Kidney (tissue), 13 donors: ENCODE measurements at regions not wholly inside any gene's neighbourhood (a gene's known extent, or its start where the extent isn't known, plus 50 kb on each side); places are given as distances from the start of the nearest gene placed in this dataset.

Experiments
- DNase-seq, 5 donors: peaks; one replicate each; pipeline ENCODE4 v3.0.0-alpha.2; 2013 to 2020
- FAIRE-seq: peaks from 2 replicates; lab custom pipeline; 2012; peaks lifted over from hg19 to GRCh38; lab: Jason Lieb, UNC
- H3K27ac ChIP-seq, 2 donors: one replicate each; pipeline ENCODE4 v1.7.0; 2013; ENCODE audit warnings: low read depth in 2 of 2, low read length in 2 of 2, inconsistent platforms in 1 of 2
- H3K27me3 ChIP-seq: one replicate; pipeline ENCODE4 v1.7.1; 2013; ENCODE audit warnings: low read length, inconsistent platforms; ENCODE audit not compliant: control insufficient read depth, insufficient read depth
- H3K36me3 ChIP-seq, 3 donors: one replicate each; pipeline versions ENCODE4 v1.7.0 to v1.7.1; 2013; ENCODE audit warnings: low read length in 3 of 3, control low read depth in 1 of 3, inconsistent platforms in 1 of 3; ENCODE audit not compliant: insufficient read depth in 3 of 3, control insufficient read depth in 2 of 3
- H3K4me1 ChIP-seq, 3 donors: one replicate each; pipeline versions ENCODE4 v1.7.0 to v1.7.1; 2013; ENCODE audit warnings: low read length in 3 of 3, inconsistent platforms in 1 of 3, low read depth in 1 of 3; ENCODE audit not compliant: control insufficient read depth in 2 of 3, insufficient read depth in 2 of 3
- H3K4me3 ChIP-seq, 3 donors: one replicate each; pipeline versions ENCODE4 v1.7.0 to v1.8.1; 2013; ENCODE audit warnings: low read length in 3 of 3, control low read depth in 1 of 3, inconsistent platforms in 1 of 3
- H3K9ac ChIP-seq, 3 donors: one replicate each; pipeline versions ENCODE4 v1.7.0 to v1.7.1; 2013; ENCODE audit warnings: low read length in 3 of 3, control low read depth in 1 of 3, inconsistent platforms in 1 of 3
- H3K9me3 ChIP-seq, 3 donors: one replicate each; pipeline versions ENCODE4 v1.7.0 to v1.7.1; 2013; ENCODE audit warnings: low read length in 3 of 3, control low read depth in 1 of 3, inconsistent platforms in 1 of 3; ENCODE audit not compliant: control insufficient read depth in 2 of 3, insufficient read depth in 1 of 3
- intact Hi-C: fragments of 100-400 bp; cut with DNase I; formaldehyde crosslinking; loops from one replicate; pipeline ENCODE4 v1.11.1; 2022
- TF ChIP-seq, protein P1 (sequence below): IDR thresholded peaks from 3 replicates; pipeline ENCODE4 v1.5.1; 2012; ENCODE audit warnings: mild to moderate bottlenecking, moderate library complexity, borderline replicate concordance; ENCODE audit not compliant: insufficient read depth; ENCODE audit errors: extremely low read depth
- donor health status: control.
- donor health status: control.
- donor health status: control.
- donor health status: control.
- donor health status: control.
- donor health status: DM: yes; HTN: yes; CAD: no.
- donor health status: Normal renal cell carcinoma (clear cell type).

GRCh38 chr6:168232989-168233874, 86.3 kb downstream of the DACT2 start:
- intact Hi-C loops, result no loop called here
- FAIRE-seq, result no peak

DNA sequence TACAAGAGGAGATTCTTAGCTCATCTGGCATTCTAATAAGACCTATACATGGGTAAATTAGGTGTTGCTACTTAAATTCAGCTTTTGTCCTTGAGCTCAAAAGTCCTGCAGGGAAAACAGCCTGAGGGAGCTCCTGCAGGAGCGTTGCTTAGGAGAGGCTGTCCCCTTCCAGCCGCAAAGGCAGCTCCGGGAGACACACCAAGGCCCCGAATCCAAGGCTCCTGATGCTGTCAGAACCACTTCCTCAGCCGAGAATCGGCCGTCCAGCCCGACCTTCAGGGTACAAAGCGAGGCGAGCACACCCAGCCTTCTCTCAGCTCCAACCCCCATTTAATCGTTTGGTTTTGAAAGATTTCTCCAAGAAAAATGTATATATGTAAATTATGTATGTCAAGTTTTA, 87.0 kb downstream of the DACT2 start:
- no peak overlapping the region for H3K4me3 ChIP-seq
- H3K27me3 ChIP-seq, result no peaks in the 10 kb centered on the region
- H3K4me1 ChIP-seq, result no peaks in the 10 kb centered on the region
- no peak overlapping the region for H3K9ac ChIP-seq
- FAIRE-seq (no peak), DNase-seq (peak in 1 of 5 donors; percentile 34)
- no peaks in the 10 kb centered on the region for H3K36me3 ChIP-seq
- H3K9me3 ChIP-seq, result no peaks in the 10 kb centered on the region
- TF ChIP-seq, protein P1, sequence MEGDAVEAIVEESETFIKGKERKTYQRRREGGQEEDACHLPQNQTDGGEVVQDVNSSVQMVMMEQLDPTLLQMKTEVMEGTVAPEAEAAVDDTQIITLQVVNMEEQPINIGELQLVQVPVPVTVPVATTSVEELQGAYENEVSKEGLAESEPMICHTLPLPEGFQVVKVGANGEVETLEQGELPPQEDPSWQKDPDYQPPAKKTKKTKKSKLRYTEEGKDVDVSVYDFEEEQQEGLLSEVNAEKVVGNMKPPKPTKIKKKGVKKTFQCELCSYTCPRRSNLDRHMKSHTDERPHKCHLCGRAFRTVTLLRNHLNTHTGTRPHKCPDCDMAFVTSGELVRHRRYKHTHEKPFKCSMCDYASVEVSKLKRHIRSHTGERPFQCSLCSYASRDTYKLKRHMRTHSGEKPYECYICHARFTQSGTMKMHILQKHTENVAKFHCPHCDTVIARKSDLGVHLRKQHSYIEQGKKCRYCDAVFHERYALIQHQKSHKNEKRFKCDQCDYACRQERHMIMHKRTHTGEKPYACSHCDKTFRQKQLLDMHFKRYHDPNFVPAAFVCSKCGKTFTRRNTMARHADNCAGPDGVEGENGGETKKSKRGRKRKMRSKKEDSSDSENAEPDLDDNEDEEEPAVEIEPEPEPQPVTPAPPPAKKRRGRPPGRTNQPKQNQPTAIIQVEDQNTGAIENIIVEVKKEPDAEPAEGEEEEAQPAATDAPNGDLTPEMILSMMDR, result no peak
- intact Hi-C loops, result no loop called here
- no peak overlapping the region for H3K27ac ChIP-seq

More at GRCh38 chr6:168232989-168233874, 86.3 kb downstream of the DACT2 start:
- no peak overlapping the region for H3K9ac ChIP-seq
- H3K36me3 ChIP-seq, result no peaks in the 10 kb centered on the region
- TF ChIP-seq, protein P1, result no peak
- no peak overlapping the region for H3K27ac ChIP-seq
- H3K4me3 ChIP-seq, result no peak overlapping the region
- H3K9me3 ChIP-seq, result no peaks in the 10 kb centered on the region
- H3K27me3 ChIP-seq, result no peaks in the 10 kb centered on the region
- H3K4me1 ChIP-seq, result no peaks in the 10 kb centered on the region
- DNase-seq, result peak in 1 of 5 donors; percentile 36

DNA sequence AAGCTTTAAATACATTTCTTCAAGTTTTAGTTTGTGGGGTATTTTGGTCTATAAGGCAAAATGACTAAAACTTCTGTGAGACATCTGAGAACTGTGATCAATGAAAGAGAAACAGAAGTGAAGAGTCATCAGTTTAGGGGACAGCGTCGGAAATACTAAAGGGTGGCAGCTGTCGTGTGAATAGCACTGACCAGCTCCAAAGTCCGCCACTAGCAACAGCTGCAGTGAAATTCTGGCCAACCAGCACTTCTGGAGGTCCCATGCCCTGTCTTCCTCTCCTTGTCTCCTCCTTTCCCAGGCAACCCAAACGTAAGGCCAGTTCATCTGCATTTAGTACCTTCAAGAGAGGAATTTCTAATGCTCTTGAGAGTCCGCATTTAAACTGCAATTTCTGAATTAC, 87.5 kb downstream of the DACT2 start:
- DNase-seq (peak in 1 of 5 donors; percentile 31), FAIRE-seq (no peak)
- H3K9ac ChIP-seq, result no peak overlapping the region
- no peak overlapping the region for H3K27ac ChIP-seq
- H3K4me1 ChIP-seq, result no peaks in the 10 kb centered on the region
- no peaks in the 10 kb centered on the region for H3K9me3 ChIP-seq
- TF ChIP-seq, protein P1, result no peak
- H3K4me3 ChIP-seq, result no peak overlapping the region
- intact Hi-C loops, result no loop called here
- H3K27me3 ChIP-seq, result no peaks in the 10 kb centered on the region
- no peaks in the 10 kb centered on the region for H3K36me3 ChIP-seq
